Esophagus muscularis mucosa (tissue), 4 donors: ENCODE measurements at regions not wholly inside any gene's neighbourhood (a gene's known extent, or its start where the extent isn't known, plus 50 kb on each side); places are given as distances from the start of the nearest gene placed in this dataset.

ENCODE experiments used
- CTCF ChIP-seq, 3 experiments: fragments of 200-600 bp in 2 of 3; fragments of 450-650 bp in 1 of 3; sonication (generic) in 2 of 3; IDR thresholded peaks; one replicate each; pipeline ENCODE4 v1.5.1; 2017 to 2019; ENCODE audit warnings: antibody characterized with exemption in 3 of 3, mild to moderate bottlenecking in 2 of 3, moderate library complexity in 1 of 3
- EP300 ChIP-seq: sonication (generic); formaldehyde crosslinking; IDR thresholded peaks from one replicate; pipeline ENCODE4 v1.6.1; 2017; ENCODE audit warnings: antibody characterized with exemption
- POLR2A ChIP-seq: fragments of 450-650 bp; IDR thresholded peaks from one replicate; pipeline ENCODE4 v1.6.1; 2017; ENCODE audit warnings: antibody characterized with exemption, moderate library complexity, mild to moderate bottlenecking, low read depth
- POLR2AphosphoS5 ChIP-seq, 2 donors: sonication (generic); formaldehyde crosslinking; IDR thresholded peaks; one replicate each; pipeline ENCODE4 v1.6.1; 2017; ENCODE audit warnings: antibody characterized with exemption in 2 of 2

- TF ChIP-seq CTCF (IDR thresholded peaks at IDR 0.05) (no peak), POLR2AphosphoS5 (IDR thresholded peaks at IDR 0.05) (no peak), POLR2A (no peak), EP300 (no peak)
Observed at GRCh38 chr1:58060559-58061170, 485.9 kb downstream of the OMA1 start.
